Mesenchymal stem cell (in vitro differentiated cells and primary cell): ENCODE measurements at regions not wholly inside any gene's neighbourhood (a gene's known extent, or its start where the extent isn't known, plus 50 kb on each side); places are given as distances from the start of the nearest gene placed in this dataset.

ENCODE experiments used
- DNase-seq: peaks from one replicate; pipeline ENCODE4 v3.0.0-alpha.2; 2013
- H2AFZ ChIP-seq: one replicate; pipeline ENCODE4 v1.6.1; 2013; ENCODE audit warnings: low read depth, mild to moderate bottlenecking, control low read depth, inconsistent platforms, low read length, moderate library complexity
- H2AK5ac ChIP-seq: 2 replicates; pipeline ENCODE4 v1.6.1; 2013; ENCODE audit warnings: low read length, moderate library complexity, mild to moderate bottlenecking, inconsistent platforms; ENCODE audit not compliant: severe bottlenecking
- H2BK120ac ChIP-seq: one replicate; pipeline ENCODE4 v1.6.1; 2013; ENCODE audit warnings: low read depth, mild to moderate bottlenecking, inconsistent platforms, low read length, moderate library complexity
- H2BK12ac ChIP-seq, 2 experiments: one replicate each; pipeline ENCODE4 v1.6.1; 2013; ENCODE audit warnings: inconsistent platforms in 2 of 2, low read length in 2 of 2, mild to moderate bottlenecking in 2 of 2, moderate library complexity in 2 of 2, control low read depth in 1 of 2
- H2BK15ac ChIP-seq: one replicate; pipeline ENCODE4 v1.6.1; 2013; ENCODE audit warnings: mild to moderate bottlenecking, low read depth, inconsistent platforms; ENCODE audit not compliant: poor library complexity, severe bottlenecking
- H2BK5ac ChIP-seq: 2 replicates; pipeline ENCODE4 v1.6.1; 2013; ENCODE audit warnings: low read depth, mild to moderate bottlenecking, low read length, control low read depth, inconsistent platforms; ENCODE audit not compliant: poor library complexity, severe bottlenecking
- H3K14ac ChIP-seq, 2 experiments: one replicate each; pipeline ENCODE4 v1.6.1; 2013; ENCODE audit warnings: inconsistent platforms in 2 of 2, low read length in 2 of 2, control low read depth in 1 of 2, mild to moderate bottlenecking in 1 of 2, moderate library complexity in 1 of 2
- H3K18ac ChIP-seq, 2 experiments: one replicate each; pipeline ENCODE4 v1.6.1; 2013; ENCODE audit warnings: inconsistent platforms in 2 of 2, low read length in 2 of 2, control low read depth in 1 of 2, low read depth in 1 of 2, mild to moderate bottlenecking in 1 of 2
- H3K23ac ChIP-seq, 2 experiments: one replicate each; pipeline ENCODE4 v1.6.1; 2013; ENCODE audit warnings: inconsistent platforms in 2 of 2, low read length in 2 of 2, mild to moderate bottlenecking in 2 of 2, moderate library complexity in 2 of 2, control low read depth in 1 of 2
- H3K27ac ChIP-seq: 2 replicates; pipeline ENCODE4 v1.5.1; 2013; ENCODE audit warnings: mild to moderate bottlenecking, moderate library complexity, low read length, control low read depth, inconsistent platforms; ENCODE audit not compliant: poor library complexity, severe bottlenecking
- H3K27me3 ChIP-seq, 2 experiments: 2 replicates each; pipeline versions ENCODE4 v1.6.1 to v1.7.0; 2013; ENCODE audit warnings: low read length in 2 of 2, mild to moderate bottlenecking in 2 of 2, moderate library complexity in 2 of 2, control low read depth in 1 of 2, inconsistent platforms in 1 of 2; ENCODE audit not compliant: control insufficient read depth in 1 of 2, insufficient read depth in 1 of 2
- H3K36me3 ChIP-seq, 2 experiments: 2 replicates each; pipeline versions ENCODE4 v1.6.1 to v1.7.0; 2013; ENCODE audit warnings: low read length in 2 of 2, control low read depth in 1 of 2, inconsistent platforms in 1 of 2, low read depth in 1 of 2, mild to moderate bottlenecking in 1 of 2; ENCODE audit not compliant: insufficient read depth in 2 of 2, control insufficient read depth in 1 of 2
- H3K4ac ChIP-seq, 2 experiments: one replicate each; pipeline ENCODE4 v1.6.1; 2013; ENCODE audit warnings: inconsistent platforms in 2 of 2, low read length in 2 of 2, mild to moderate bottlenecking in 2 of 2, moderate library complexity in 2 of 2, control low read depth in 1 of 2, low read depth in 1 of 2
- H3K4me1 ChIP-seq: 2 replicates; pipeline ENCODE4 v1.6.1; 2013; ENCODE audit warnings: low read depth, low read length, control low read depth; ENCODE audit not compliant: control insufficient read depth, insufficient read depth
- H3K4me2 ChIP-seq: 2 replicates; pipeline ENCODE4 v1.6.1; 2013; ENCODE audit warnings: low read length, mild to moderate bottlenecking, inconsistent platforms; ENCODE audit not compliant: poor library complexity, severe bottlenecking
- H3K4me3 ChIP-seq, 2 experiments: 2 replicates each; pipeline versions ENCODE4 v1.5.1 to v1.7.0; 2013; ENCODE audit warnings: low read length in 2 of 2, mild to moderate bottlenecking in 2 of 2, control low read depth in 1 of 2, low read depth in 1 of 2; ENCODE audit not compliant: insufficient read depth in 1 of 2
- H3K79me1 ChIP-seq: replicated peaks from 2 replicates; pipeline ENCODE4 v1.6.1; 2013; ENCODE audit warnings: mild to moderate bottlenecking, control low read depth, low read length, inconsistent platforms; ENCODE audit not compliant: poor library complexity, severe bottlenecking
- H3K9ac ChIP-seq: 2 replicates; pipeline ENCODE4 v1.7.0; 2013; ENCODE audit warnings: mild to moderate bottlenecking, low read length, moderate library complexity
- H3K9me3 ChIP-seq: 2 replicates; pipeline ENCODE4 v1.7.0; 2013; ENCODE audit warnings: mild to moderate bottlenecking, low read length; ENCODE audit not compliant: control insufficient read depth
- H4K8ac ChIP-seq: one replicate; pipeline ENCODE4 v1.6.1; 2013; ENCODE audit warnings: inconsistent platforms, mild to moderate bottlenecking, low read length, moderate library complexity
- H4K91ac ChIP-seq: one replicate; pipeline ENCODE4 v1.6.1; 2013; ENCODE audit warnings: mild to moderate bottlenecking, low read length, inconsistent platforms
- WGBS: methylation state at CpG from one replicate; pipeline ENCODE4 v1.1.7; 2013; ENCODE audit warnings: mixed read lengths; 5-methylcytosine and 5-hydroxymethylcytosine counted together

DNA sequence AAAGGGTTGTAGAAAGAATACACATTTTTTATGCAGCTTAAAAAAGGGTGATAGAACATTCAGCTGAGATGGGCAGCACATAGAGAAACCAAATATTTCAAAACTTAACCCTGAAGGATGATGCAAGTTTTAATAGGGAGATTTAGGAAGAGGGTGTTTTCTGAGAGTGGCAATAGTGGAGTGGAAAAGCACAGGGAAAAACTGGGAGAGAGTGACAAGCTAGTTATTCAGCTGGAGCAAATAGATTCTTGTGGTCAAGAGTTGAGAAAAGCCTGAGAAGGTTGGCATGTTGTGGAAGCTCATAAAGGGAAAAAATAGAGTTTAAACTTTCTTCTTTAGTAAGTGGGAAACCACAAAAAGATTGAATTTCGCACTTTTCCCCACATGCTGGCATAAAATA, 359.6 kb upstream of the PITX2 start:
- no peak overlapping the region for H3K27ac ChIP-seq
- H3K9ac ChIP-seq: no peak overlapping the region
- no peak overlapping the region for H3K4me3 ChIP-seq
- no peaks in the 10 kb centered on the region for H3K4me1 ChIP-seq
- no CpG with 5 or more reads among the region's 1 CpG for WGBS
- H2AFZ ChIP-seq: no peak overlapping the region
- no peaks in the 10 kb centered on the region for H3K36me3 ChIP-seq
- H2BK15ac ChIP-seq: no peak overlapping the region
- H3K18ac ChIP-seq: no peak overlapping the region
- no peak overlapping the region for H2BK120ac ChIP-seq
- no peaks in the 10 kb centered on the region for H3K9me3 ChIP-seq
- no peak overlapping the region for H4K91ac ChIP-seq
- no peak overlapping the region for H3K23ac ChIP-seq
- H3K79me1 ChIP-seq: no peaks in the 10 kb centered on the region
- H2BK5ac ChIP-seq: no peak overlapping the region
- no peak overlapping the region for H4K8ac ChIP-seq
- H3K27me3 ChIP-seq: no peaks in the 10 kb centered on the region
- no peak overlapping the region for H2BK12ac ChIP-seq
- H3K14ac ChIP-seq: no peak overlapping the region
- DNase-seq: no peak
- no peak overlapping the region for H3K4ac ChIP-seq
- no peak overlapping the region for H3K4me2 ChIP-seq
- no peak overlapping the region for H2AK5ac ChIP-seq

GRCh38 chr4:110988722-110989121, 365.8 kb upstream of the PITX2 start:
- Histone ChIP-seq H3K4me1 (no peaks in the 10 kb centered on the region), H3K9me3 (no peaks in the 10 kb centered on the region), H3K36me3 (no peaks in the 10 kb centered on the region), H3K27me3 (no peaks in the 10 kb centered on the region), H2BK5ac (no peak overlapping the region), H3K4me2 (no peak overlapping the region), H4K91ac (no peak overlapping the region), H3K23ac (no peak overlapping the region), H3K14ac (no peak overlapping the region), H2AFZ (no peak overlapping the region), H3K4me3 (no peak overlapping the region), H3K27ac (no peak overlapping the region), H2BK15ac (no peak overlapping the region), H3K4ac (no peak overlapping the region), H4K8ac (no peak overlapping the region), H2BK12ac (no peak overlapping the region), H2BK120ac (no peak overlapping the region), H3K9ac (no peak overlapping the region), H3K79me1 (no peaks in the 10 kb centered on the region), H2AK5ac (no peak overlapping the region), H3K18ac (no peak overlapping the region)
- WGBS: 82% methylated on average over 4 of the region's 4 CpGs
- DNase-seq: no peak

DNA sequence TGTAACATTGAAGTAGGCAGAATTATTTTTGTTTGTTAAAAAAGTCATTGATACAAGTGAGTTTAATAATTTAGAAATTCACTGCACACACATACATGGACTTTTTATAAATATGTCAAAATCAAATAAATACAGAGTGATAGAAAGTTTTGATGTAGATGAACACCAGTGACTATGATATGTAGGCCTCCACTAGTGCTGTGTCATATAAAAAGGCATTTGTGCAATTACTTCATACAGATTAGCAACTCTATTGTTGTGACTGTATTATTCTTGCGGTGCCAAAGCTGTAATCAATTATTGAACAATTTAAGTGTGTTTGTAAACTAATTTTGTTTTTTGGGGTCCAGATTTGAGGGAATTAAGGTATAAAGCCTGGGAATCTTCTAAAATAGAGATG, 366.2 kb upstream of the PITX2 start:
- Histone ChIP-seq H3K27me3 (no peaks in the 10 kb centered on the region), H3K4me1 (no peaks in the 10 kb centered on the region), H3K4me2 (no peak overlapping the region), H3K18ac (no peak overlapping the region), H3K23ac (no peak overlapping the region), H2BK5ac (no peak overlapping the region), H3K9me3 (no peaks in the 10 kb centered on the region), H2AK5ac (no peak overlapping the region), H2AFZ (no peak overlapping the region), H2BK12ac (no peak overlapping the region), H3K36me3 (no peaks in the 10 kb centered on the region), H3K9ac (no peak overlapping the region), H2BK120ac (no peak overlapping the region), H3K4me3 (no peak overlapping the region), H3K4ac (no peak overlapping the region), H3K27ac (no peak overlapping the region), H4K91ac (no peak overlapping the region), H2BK15ac (no peak overlapping the region), H3K14ac (no peak overlapping the region), H3K79me1 (no peaks in the 10 kb centered on the region), H4K8ac (no peak overlapping the region)
- WGBS: 100% methylated on average over 1 of the region's 1 CpG
- no peak for DNase-seq

DNA sequence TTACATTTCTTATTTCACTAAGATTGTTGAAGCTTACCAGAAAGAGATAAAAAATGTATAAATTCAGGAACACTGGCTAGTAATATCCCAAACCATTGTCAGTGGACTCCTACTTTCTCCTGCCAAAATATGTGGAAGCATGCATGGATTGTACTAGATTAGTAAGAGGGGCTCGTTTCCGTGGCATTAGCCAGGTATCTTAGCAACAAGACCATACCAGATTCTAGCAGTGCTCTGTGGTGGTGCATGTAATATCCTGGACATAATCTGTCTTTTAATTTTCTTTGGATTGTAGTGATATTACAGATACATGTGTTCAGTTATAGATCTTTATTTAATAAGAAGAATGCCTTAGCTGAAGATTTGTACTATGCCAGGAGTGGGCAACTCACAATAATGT, 371.9 kb upstream of the PITX2 start:
- 83% methylated on average over 2 of the region's 2 CpGs for WGBS

More for the DNA sequence above, 371.9 kb upstream of the PITX2 start:
- no peak overlapping the region for H3K4ac ChIP-seq
- H4K8ac ChIP-seq: no peak overlapping the region
- no peak for DNase-seq
- H2BK12ac ChIP-seq: no peak overlapping the region
- H3K79me1 ChIP-seq: no peaks in the 10 kb centered on the region
- H3K27me3 ChIP-seq: no peaks in the 10 kb centered on the region
- H3K23ac ChIP-seq: no peak overlapping the region
- H2BK120ac ChIP-seq: no peak overlapping the region
- H3K4me3 ChIP-seq: no peak overlapping the region
- H3K18ac ChIP-seq: no peak overlapping the region
- no peak overlapping the region for H3K27ac ChIP-seq
- no peaks in the 10 kb centered on the region for H3K4me1 ChIP-seq
- H3K4me2 ChIP-seq: no peak overlapping the region
- H3K9ac ChIP-seq: no peak overlapping the region
- H2AK5ac ChIP-seq: no peak overlapping the region
- H3K9me3 ChIP-seq: no peaks in the 10 kb centered on the region
- no peak overlapping the region for H4K91ac ChIP-seq
- no peak overlapping the region for H3K14ac ChIP-seq
- H2BK15ac ChIP-seq: no peak overlapping the region
- no peak overlapping the region for H2BK5ac ChIP-seq
- H2AFZ ChIP-seq: no peak overlapping the region
- no peaks in the 10 kb centered on the region for H3K36me3 ChIP-seq
